Fibroblast of lung (primary cell): ENCODE measurements at regions not wholly inside any gene's neighbourhood (a gene's known extent, or its start where the extent isn't known, plus 50 kb on each side); places are given as distances from the start of the nearest gene placed in this dataset.

ENCODE experiments used
- DNase-seq, 2 donors: peaks; one replicate each; pipeline versions ENCODE4 v3.0.0 to v3.0.0-alpha.2; 2010; ENCODE audit warnings: low read depth in 2 of 2
- H2AFZ ChIP-seq: 2 replicates; pipeline ENCODE4 v1.5.1; 2012; ENCODE audit warnings: low read length, control low read depth, inconsistent platforms
- H3K27ac ChIP-seq: 2 replicates; pipeline ENCODE4 v1.5.1; 2011; ENCODE audit warnings: low read length, control low read depth; ENCODE audit not compliant: insufficient read depth
- H3K27me3 ChIP-seq: 2 replicates; pipeline ENCODE4 v1.5.1; 2011; ENCODE audit warnings: mild to moderate bottlenecking, low read length; ENCODE audit not compliant: control insufficient read depth, insufficient read depth
- H3K36me3 ChIP-seq: 2 replicates; pipeline ENCODE4 v1.5.1; 2011; ENCODE audit warnings: low read length; ENCODE audit not compliant: control insufficient read depth, insufficient read depth
- H3K4me1 ChIP-seq: 2 replicates; pipeline ENCODE4 v1.5.1; 2011; ENCODE audit warnings: low read length; ENCODE audit not compliant: control insufficient read depth, insufficient read depth; ENCODE audit errors: extremely low read depth
- H3K4me2 ChIP-seq: 2 replicates; pipeline ENCODE4 v1.5.1; 2011; ENCODE audit warnings: low read length, control low read depth; ENCODE audit not compliant: insufficient read depth; ENCODE audit errors: extremely low read depth
- H3K4me3 ChIP-seq, 4 experiments: fragments of 200-600 bp in 1 of 4; sonication (generic) in 1 of 4; replicated peaks in 1 of 4; 2 replicates each; pipeline ENCODE4 v1.5.1; 2011 to 2016; ENCODE audit warnings: low read length in 4 of 4, low read depth in 3 of 4, mild to moderate bottlenecking in 3 of 4, control low read depth in 2 of 4, inconsistent platforms in 1 of 4, mixed read lengths in 1 of 4; ENCODE audit not compliant: insufficient read depth in 1 of 4; ENCODE audit errors: control extremely low read depth in 1 of 4
- H3K79me2 ChIP-seq: 2 replicates; pipeline ENCODE4 v1.5.1; 2012; ENCODE audit warnings: mild to moderate bottlenecking, low read length, inconsistent platforms; ENCODE audit not compliant: control insufficient read depth, insufficient read depth
- H3K9ac ChIP-seq: 2 replicates; pipeline ENCODE4 v1.5.1; 2011; ENCODE audit warnings: mild to moderate bottlenecking, low read length, control low read depth; ENCODE audit not compliant: insufficient read depth
- H3K9me3 ChIP-seq: 2 replicates; pipeline ENCODE4 v1.5.1; 2012; ENCODE audit warnings: low read depth, low read length; ENCODE audit not compliant: control insufficient read depth, insufficient read depth
- H4K20me1 ChIP-seq: 2 replicates; pipeline ENCODE4 v1.5.1; 2011; ENCODE audit warnings: low read length; ENCODE audit not compliant: control insufficient read depth, insufficient read depth; ENCODE audit errors: extremely low read depth
- CTCF ChIP-seq, 2 donors: IDR thresholded peaks in 1 of 2; conservative IDR thresholded peaks in 1 of 2; 1 replicate in 1 of 2; 2 replicates in 1 of 2; pipeline ENCODE4 v1.5.1; 2011 to 2012; ENCODE audit warnings: low read length in 2 of 2, control low read depth in 1 of 2, inconsistent platforms in 1 of 2, low read depth in 1 of 2, mild to moderate bottlenecking in 1 of 2
- EZH2 ChIP-seq: IDR thresholded peaks from 2 replicates; pipeline ENCODE4 v1.5.1; 2012; ENCODE audit warnings: low read length, control low read depth, mild to moderate bottlenecking; ENCODE audit errors: missing control alignments

- Histone ChIP-seq H4K20me1 (no peaks in the 10 kb centered on the region), H3K4me3 (no peak overlapping the region), H3K4me1 (no peaks in the 10 kb centered on the region), H2AFZ (no peak overlapping the region), H3K36me3 (no peaks in the 10 kb centered on the region), H3K9me3 (no peaks in the 10 kb centered on the region), H3K9ac (no peak overlapping the region), H3K79me2 (no peaks in the 10 kb centered on the region), H3K27me3 (no peaks in the 10 kb centered on the region), H3K4me2 (no peak overlapping the region), H3K27ac (no peak overlapping the region)
- no peak for DNase-seq
- no peak for TF ChIP-seq EZH2
- TF ChIP-seq CTCF (conservative IDR thresholded peaks at IDR 0.05 in 1 of 2, IDR thresholded peaks at IDR 0.05 in 1 of 2; ENCODE audit: low read depth in 1 of 2, low read length in 2 of 2): no peak
These were observed 221.8 kb downstream of the ANKRD60 start for GRCh38 chr20:58006346-58007316.

- Histone ChIP-seq H3K4me3 (no peak overlapping the region), H3K4me1 (no peaks in the 10 kb centered on the region), H3K4me2 (no peak overlapping the region), H4K20me1 (no peaks in the 10 kb centered on the region), H3K27me3 (no peaks in the 10 kb centered on the region), H3K27ac (no peak overlapping the region), H3K9me3 (no peaks in the 10 kb centered on the region), H3K36me3 (no peaks in the 10 kb centered on the region), H2AFZ (no peak overlapping the region), H3K9ac (no peak overlapping the region), H3K79me2 (no peaks in the 10 kb centered on the region)
- TF ChIP-seq CTCF (conservative IDR thresholded peaks at IDR 0.05 in 1 of 2, IDR thresholded peaks at IDR 0.05 in 1 of 2; ENCODE audit: low read depth in 1 of 2, low read length in 2 of 2) (no peak), EZH2 (no peak)
- DNase-seq: no peak
These were observed 222.7 kb downstream of the ANKRD60 start for GRCh38 chr20:58005581-58006345.

GRCh38 chr20:58004900-58005299 is 223.6 kb downstream of the ANKRD60 start:
- H3K27me3 ChIP-seq: no peaks in the 10 kb centered on the region
- H3K9ac ChIP-seq: no peak overlapping the region
- no peak overlapping the region for H3K4me3 ChIP-seq
- no peaks in the 10 kb centered on the region for H3K9me3 ChIP-seq
- H3K4me2 ChIP-seq: no peak overlapping the region
- H3K79me2 ChIP-seq: no peaks in the 10 kb centered on the region
- H3K27ac ChIP-seq: no peak overlapping the region
- TF ChIP-seq CTCF (conservative IDR thresholded peaks at IDR 0.05 in 1 of 2, IDR thresholded peaks at IDR 0.05 in 1 of 2; ENCODE audit: low read depth in 1 of 2, low read length in 2 of 2): no peak
- no peak for TF ChIP-seq EZH2
- no peak for DNase-seq
- no peaks in the 10 kb centered on the region for H4K20me1 ChIP-seq
- no peak overlapping the region for H2AFZ ChIP-seq
- no peaks in the 10 kb centered on the region for H3K36me3 ChIP-seq
- no peaks in the 10 kb centered on the region for H3K4me1 ChIP-seq
